GM23248 (cell line): ENCODE measurements at regions not wholly inside any gene's neighbourhood (a gene's known extent, or its start where the extent isn't known, plus 50 kb on each side); places are given as distances from the start of the nearest gene placed in this dataset.

Experiments used
- EZH2 ChIP-seq: fragments of 200-600 bp; sonication (generic); IDR thresholded peaks from 2 replicates; pipeline ENCODE4 v1.6.1; 2018; ENCODE audit warnings: antibody characterized with exemption, mild to moderate bottlenecking; ENCODE audit not compliant: insufficient read depth, poor library complexity, severe bottlenecking
- EZH2phosphoT487 ChIP-seq: fragments of 200-600 bp; sonication (generic); IDR thresholded peaks from 2 replicates; pipeline ENCODE4 v1.6.1; 2018; ENCODE audit warnings: antibody characterized with exemption, moderate library complexity, mild to moderate bottlenecking, low read depth; ENCODE audit not compliant: insufficient read depth

GRCh38 chr7:19293431-19293830, 148.2 kb upstream of the FERD3L start:
- TF ChIP-seq EZH2phosphoT487 = no peak
- TF ChIP-seq EZH2 = no peak
